ENCODE measurements at regions not wholly inside any gene's neighbourhood (a gene's known extent, or its start where the extent isn't known, plus 50 kb on each side); places are given as distances from the start of the nearest gene placed in this dataset.

- no peak for TF ChIP-seq GATA2 (IDR thresholded peaks at IDR 0.05; ENCODE audit: low read depth, low read length)
- no peak for TF ChIP-seq GATA3 (IDR thresholded peaks at IDR 0.05; ENCODE audit: low read depth, low read length)
Observed at GRCh38 chr2:190794377-190794776, 86.2 kb upstream of the GLS start.

- TF ChIP-seq GATA3 (IDR thresholded peaks at IDR 0.05; ENCODE audit: low read depth, low read length): no peak
- TF ChIP-seq GATA2 (IDR thresholded peaks at IDR 0.05; ENCODE audit: low read depth, low read length): no peak
Observed at GRCh38 chr2:190794790-190795189, 85.8 kb upstream of the GLS start.

- TF ChIP-seq GATA3 (IDR thresholded peaks at IDR 0.05; ENCODE audit: low read depth, low read length): no peak
- no peak for TF ChIP-seq GATA2 (IDR thresholded peaks at IDR 0.05; ENCODE audit: low read depth, low read length)
Observed at GRCh38 chr2:190795686-190796085, 84.9 kb upstream of the GLS start.

- TF ChIP-seq GATA3 (IDR thresholded peaks at IDR 0.05; ENCODE audit: low read depth, low read length) (no peak), GATA2 (IDR thresholded peaks at IDR 0.05; ENCODE audit: low read depth, low read length) (no peak)
Observed at GRCh38 chr2:190799999-190800398, 80.6 kb upstream of the GLS start.

GRCh38 chr2:190800528-190800927 lies 80.1 kb upstream of the GLS start:
- TF ChIP-seq GATA2 (IDR thresholded peaks at IDR 0.05; ENCODE audit: low read depth, low read length): no peak

GRCh38 chr2:190802129-190802528 lies 78.5 kb upstream of the GLS start:
- TF ChIP-seq GATA2 (IDR thresholded peaks at IDR 0.05; ENCODE audit: low read depth, low read length) (no peak), GATA3 (IDR thresholded peaks at IDR 0.05; ENCODE audit: low read depth, low read length) (no peak)

GRCh38 chr2:190802626-190803209 lies 77.9 kb upstream of the GLS start:
- TF ChIP-seq GATA3 (IDR thresholded peaks at IDR 0.05; ENCODE audit: low read depth, low read length) (no peak), GATA2 (IDR thresholded peaks at IDR 0.05; ENCODE audit: low read depth, low read length) (no peak)

- no peak for TF ChIP-seq GATA3 (IDR thresholded peaks at IDR 0.05; ENCODE audit: low read depth, low read length)
- no peak for TF ChIP-seq GATA2 (IDR thresholded peaks at IDR 0.05; ENCODE audit: low read depth, low read length)
Observed at GRCh38 chr2:190804182-190804795, 76.3 kb upstream of the GLS start.

- TF ChIP-seq GATA2 (IDR thresholded peaks at IDR 0.05; ENCODE audit: low read depth, low read length) (no peak), GATA3 (IDR thresholded peaks at IDR 0.05; ENCODE audit: low read depth, low read length) (no peak)
Observed at GRCh38 chr2:190805126-190805525, 75.5 kb upstream of the GLS start.

GRCh38 chr2:190805843-190806242 lies 74.8 kb upstream of the GLS start:
- TF ChIP-seq GATA2 (IDR thresholded peaks at IDR 0.05; ENCODE audit: low read depth, low read length): peak; percentile 81
- TF ChIP-seq GATA3 (IDR thresholded peaks at IDR 0.05; ENCODE audit: low read depth, low read length): no peak

- no peak for TF ChIP-seq GATA2 (IDR thresholded peaks at IDR 0.05; ENCODE audit: low read depth, low read length)
- no peak for TF ChIP-seq GATA3 (IDR thresholded peaks at IDR 0.05; ENCODE audit: low read depth, low read length)
Observed at GRCh38 chr2:190807886-190808285, 72.7 kb upstream of the GLS start.

- TF ChIP-seq GATA2 (IDR thresholded peaks at IDR 0.05; ENCODE audit: low read depth, low read length) (no peak), GATA3 (IDR thresholded peaks at IDR 0.05; ENCODE audit: low read depth, low read length) (no peak)
Observed at GRCh38 chr2:190809139-190809764, 71.4 kb upstream of the GLS start.

GRCh38 chr2:190809876-190810525 lies 70.6 kb upstream of the GLS start:
- TF ChIP-seq GATA2 (IDR thresholded peaks at IDR 0.05; ENCODE audit: low read depth, low read length) (no peak), GATA3 (IDR thresholded peaks at IDR 0.05; ENCODE audit: low read depth, low read length) (no peak)

- no peak for TF ChIP-seq GATA3 (IDR thresholded peaks at IDR 0.05; ENCODE audit: low read depth, low read length)
- TF ChIP-seq GATA2 (IDR thresholded peaks at IDR 0.05; ENCODE audit: low read depth, low read length): no peak
Observed at GRCh38 chr2:190810981-190811587, 69.5 kb upstream of the GLS start.

Measured in SH-SY5Y (cell line).